ENCODE measurements at regions not wholly inside any gene's neighbourhood (a gene's known extent, or its start where the extent isn't known, plus 50 kb on each side); places are given as distances from the start of the nearest gene placed in this dataset.

GRCh38 chr7:25727446-25727845 lies 424.6 kb upstream of the NFE2L3 start:
- TF ChIP-seq EZH2 (IDR thresholded peaks at IDR 0.05; ENCODE audit: borderline replicate concordance, low read length) (no peak), CTCF (conservative IDR thresholded peaks at IDR 0.05 in 1 of 2, IDR thresholded peaks at IDR 0.05 in 1 of 2; ENCODE audit: extremely low read depth in 1 of 2, insufficient read depth in 1 of 2, low read depth in 1 of 2, low read length in 2 of 2) (no peak)
